Skeletal muscle tissue (tissue), 3 donors: ENCODE measurements at regions not wholly inside any gene's neighbourhood (a gene's known extent, or its start where the extent isn't known, plus 50 kb on each side); places are given as distances from the start of the nearest gene placed in this dataset.
A peak's percentile ranks its signal among the peaks of the same experiment; 100 is the strongest.

Experiments
- H3K27ac ChIP-seq: one replicate; pipeline ENCODE4 v1.7.0; 2013; ENCODE audit warnings: mild to moderate bottlenecking, low read depth, low read length, inconsistent platforms
- H3K27me3 ChIP-seq, 3 donors: one replicate each; pipeline ENCODE4 v1.7.0; 2013; ENCODE audit warnings: low read length in 3 of 3; ENCODE audit not compliant: control insufficient read depth in 3 of 3, insufficient read depth in 3 of 3
- H3K36me3 ChIP-seq, 3 donors: one replicate each; pipeline ENCODE4 v1.7.0; 2013; ENCODE audit warnings: low read length in 3 of 3; ENCODE audit not compliant: control insufficient read depth in 3 of 3, insufficient read depth in 3 of 3
- H3K4me1 ChIP-seq, 3 donors: one replicate each; pipeline ENCODE4 v1.7.0; 2013; ENCODE audit warnings: low read length in 3 of 3, mild to moderate bottlenecking in 3 of 3; ENCODE audit not compliant: control insufficient read depth in 3 of 3, insufficient read depth in 3 of 3
- H3K4me3 ChIP-seq, 3 donors: one replicate each; pipeline ENCODE4 v1.7.0; 2013; ENCODE audit warnings: low read length in 3 of 3
- H3K9ac ChIP-seq, 3 donors: one replicate each; pipeline ENCODE4 v1.7.0; 2013; ENCODE audit warnings: low read length in 3 of 3, mild to moderate bottlenecking in 3 of 3, moderate library complexity in 2 of 3, low read depth in 1 of 3
- H3K9me3 ChIP-seq, 3 donors: one replicate each; pipeline ENCODE4 v1.7.0; 2013; ENCODE audit warnings: low read length in 3 of 3; ENCODE audit not compliant: control insufficient read depth in 3 of 3
- donor health status: Osteomylitis.

GRCh38 chr10:21314906-21315644, 210.4 kb downstream of the SKIDA1 start:
- peak overlapping the region in 1 of 3 donors; percentile 22 for H3K9ac ChIP-seq
- H3K36me3 ChIP-seq: no peaks in the 10 kb centered on the region
- no peak overlapping the region for H3K27ac ChIP-seq
- peaks cover 7 to 15% (median 12%) of the 10 kb centered on the region in 3 donors for H3K4me1 ChIP-seq
- no peaks in the 10 kb centered on the region for H3K27me3 ChIP-seq
- no peak overlapping the region for H3K4me3 ChIP-seq
- H3K9me3 ChIP-seq: no peaks in the 10 kb centered on the region

- no peaks in the 10 kb centered on the region for H3K36me3 ChIP-seq
- no peaks in the 10 kb centered on the region for H3K9me3 ChIP-seq
- no peaks in the 10 kb centered on the region for H3K27me3 ChIP-seq
- no peak overlapping the region for H3K27ac ChIP-seq
- peaks cover 7 to 15% (median 12%) of the 10 kb centered on the region in 3 donors for H3K4me1 ChIP-seq
- no peak overlapping the region for H3K4me3 ChIP-seq
- H3K9ac ChIP-seq: no peak overlapping the region
These were observed 211.3 kb downstream of the SKIDA1 start for GRCh38 chr10:21314111-21314626.

GRCh38 chr10:21313691-21314090, 211.8 kb downstream of the SKIDA1 start:
- H3K9me3 ChIP-seq: no peaks in the 10 kb centered on the region
- H3K4me1 ChIP-seq: peaks cover 7 to 15% (median 12%) of the 10 kb centered on the region in 3 donors
- no peak overlapping the region for H3K27ac ChIP-seq
- H3K4me3 ChIP-seq: no peak overlapping the region
- H3K9ac ChIP-seq: no peak overlapping the region
- no peaks in the 10 kb centered on the region for H3K27me3 ChIP-seq
- no peaks in the 10 kb centered on the region for H3K36me3 ChIP-seq

GRCh38 chr10:21311426-21311825, 214.1 kb downstream of the SKIDA1 start:
- no peaks in the 10 kb centered on the region for H3K27me3 ChIP-seq
- H3K4me1 ChIP-seq: peaks cover 7 to 15% (median 12%) of the 10 kb centered on the region in 3 donors
- no peak overlapping the region for H3K4me3 ChIP-seq

GRCh38 chr10:21309427-21309826, 216.1 kb downstream of the SKIDA1 start:
- Histone ChIP-seq H3K4me3 (no peak overlapping the region), H3K27ac (no peak overlapping the region), H3K4me1 (peaks cover 0 to 3% (median 2%) of the 10 kb centered on the region in 3 donors), H3K9ac (no peak overlapping the region), H3K27me3 (no peaks in the 10 kb centered on the region), H3K9me3 (no peaks in the 10 kb centered on the region), H3K36me3 (no peaks in the 10 kb centered on the region)

More at GRCh38 chr10:21311426-21311825, 214.1 kb downstream of the SKIDA1 start:
- no peaks in the 10 kb centered on the region for H3K9me3 ChIP-seq
- no peak overlapping the region for H3K27ac ChIP-seq
- H3K36me3 ChIP-seq: no peaks in the 10 kb centered on the region
- H3K9ac ChIP-seq: no peak overlapping the region

- Histone ChIP-seq H3K36me3 (no peaks in the 10 kb centered on the region), H3K4me1 (peaks cover 0 to 3% (median 0%) of the 10 kb centered on the region in 3 donors), H3K27me3 (no peaks in the 10 kb centered on the region), H3K9me3 (no peaks in the 10 kb centered on the region), H3K27ac (no peak overlapping the region), H3K4me3 (no peak overlapping the region), H3K9ac (no peak overlapping the region)
These were observed 216.5 kb downstream of the SKIDA1 start for GRCh38 chr10:21308946-21309345.

GRCh38 chr10:21308018-21308417, 217.5 kb downstream of the SKIDA1 start:
- H3K27ac ChIP-seq: no peak overlapping the region
- no peak overlapping the region for H3K9ac ChIP-seq
- H3K4me1 ChIP-seq: no peaks in the 10 kb centered on the region
- no peaks in the 10 kb centered on the region for H3K27me3 ChIP-seq
- H3K36me3 ChIP-seq: no peaks in the 10 kb centered on the region
- H3K9me3 ChIP-seq: no peaks in the 10 kb centered on the region
- no peak overlapping the region for H3K4me3 ChIP-seq

GRCh38 chr10:21304608-21305007, 220.9 kb downstream of the SKIDA1 start:
- Histone ChIP-seq H3K27ac (no peak overlapping the region), H3K27me3 (no peaks in the 10 kb centered on the region), H3K9ac (no peak overlapping the region), H3K4me3 (no peak overlapping the region), H3K9me3 (no peaks in the 10 kb centered on the region), H3K4me1 (no peaks in the 10 kb centered on the region), H3K36me3 (no peaks in the 10 kb centered on the region)

GRCh38 chr10:21304198-21304597, 221.3 kb downstream of the SKIDA1 start:
- no peaks in the 10 kb centered on the region for H3K4me1 ChIP-seq
- H3K9me3 ChIP-seq: no peaks in the 10 kb centered on the region
- H3K27ac ChIP-seq: no peak overlapping the region
- H3K4me3 ChIP-seq: no peak overlapping the region
- no peaks in the 10 kb centered on the region for H3K36me3 ChIP-seq
- H3K9ac ChIP-seq: no peak overlapping the region
- no peaks in the 10 kb centered on the region for H3K27me3 ChIP-seq

GRCh38 chr10:21300551-21300950, 224.9 kb downstream of the SKIDA1 start:
- Histone ChIP-seq H3K4me3 (no peak overlapping the region), H3K27ac (no peak overlapping the region), H3K27me3 (no peaks in the 10 kb centered on the region), H3K9ac (no peak overlapping the region), H3K36me3 (no peaks in the 10 kb centered on the region), H3K4me1 (no peaks in the 10 kb centered on the region), H3K9me3 (no peaks in the 10 kb centered on the region)
